Dedifferentiated amniotic fluid mesenchymal stem cell (primary cell): ENCODE measurements at regions not wholly inside any gene's neighbourhood (a gene's known extent, or its start where the extent isn't known, plus 50 kb on each side); places are given as distances from the start of the nearest gene placed in this dataset.

ENCODE experiments used
- DNase-seq: peaks from one replicate; pipeline ENCODE4 v3.0.0-alpha.2; 2016; ENCODE audit errors: extremely low spot score

- DNase-seq = no peak
These were observed 387.6 kb upstream of the TNP1 start for GRCh38 chr2:217247476-217247875.

GRCh38 chr2:217246108-217246507 is 386.2 kb upstream of the TNP1 start:
- DNase-seq = no peak

GRCh38 chr2:217244815-217245214 is 385.0 kb upstream of the TNP1 start:
- no peak for DNase-seq

- DNase-seq = no peak
These were observed 383.1 kb upstream of the TNP1 start for GRCh38 chr2:217242947-217243346.

- no peak for DNase-seq
These were observed 371.9 kb upstream of the TNP1 start for GRCh38 chr2:217231724-217232123.

GRCh38 chr2:217231212-217231611 is 371.3 kb upstream of the TNP1 start:
- peak; percentile 63 for DNase-seq

GRCh38 chr2:217228732-217229131 is 368.9 kb upstream of the TNP1 start:
- no peak for DNase-seq

- DNase-seq = no peak
These were observed 367.9 kb upstream of the TNP1 start for GRCh38 chr2:217227794-217228193.

GRCh38 chr2:217225596-217225995 is 365.7 kb upstream of the TNP1 start:
- DNase-seq = no peak

GRCh38 chr2:217223222-217223930 is 363.5 kb upstream of the TNP1 start:
- DNase-seq = peak; percentile 43

GRCh38 chr2:217222309-217222910 is 362.5 kb upstream of the TNP1 start:
- DNase-seq = no peak

GRCh38 chr2:217220228-217221013 is 360.6 kb upstream of the TNP1 start:
- no peak for DNase-seq

GRCh38 chr2:217219164-217219520 is 359.3 kb upstream of the TNP1 start:
- DNase-seq = no peak

- no peak for DNase-seq
These were observed 358.7 kb upstream of the TNP1 start for GRCh38 chr2:217218269-217219163.

GRCh38 chr2:217216982-217217381 is 357.1 kb upstream of the TNP1 start:
- no peak for DNase-seq

GRCh38 chr2:217216316-217216715 is 356.5 kb upstream of the TNP1 start:
- DNase-seq = no peak

- no peak for DNase-seq
These were observed 356.0 kb upstream of the TNP1 start for GRCh38 chr2:217215877-217216276.

- DNase-seq = no peak
These were observed 349.0 kb upstream of the TNP1 start for GRCh38 chr2:217208867-217209266.

GRCh38 chr2:217207699-217208010 is 347.8 kb upstream of the TNP1 start:
- DNase-seq = no peak

GRCh38 chr2:217206907-217207698 is 347.2 kb upstream of the TNP1 start:
- DNase-seq = no peak

GRCh38 chr2:217206016-217206725 is 346.3 kb upstream of the TNP1 start:
- DNase-seq = no peak
